Adipocyte (in vitro differentiated cells): ENCODE measurements at regions not wholly inside any gene's neighbourhood (a gene's known extent, or its start where the extent isn't known, plus 50 kb on each side); places are given as distances from the start of the nearest gene placed in this dataset.

Source experiments
- DNase-seq: peaks from one replicate; pipeline ENCODE4 v3.0.0-alpha.2; 2015; ENCODE audit warnings: low read depth
- H3K27me3 ChIP-seq: replicated peaks from 2 replicates; pipeline ENCODE4 v1.7.0; 2013; ENCODE audit warnings: mild to moderate bottlenecking, low read length, moderate library complexity; ENCODE audit not compliant: control insufficient read depth, insufficient read depth
- H3K36me3 ChIP-seq: 2 replicates; pipeline ENCODE4 v1.7.0; 2013; ENCODE audit warnings: low read length, mild to moderate bottlenecking, moderate library complexity; ENCODE audit not compliant: control insufficient read depth, insufficient read depth, severe bottlenecking
- H3K4me1 ChIP-seq: 2 replicates; pipeline ENCODE4 v1.7.0; 2013; ENCODE audit warnings: mild to moderate bottlenecking, low read length, moderate library complexity; ENCODE audit not compliant: control insufficient read depth, insufficient read depth
- H3K4me3 ChIP-seq: 2 replicates; pipeline ENCODE4 v1.7.0; 2013; ENCODE audit warnings: mild to moderate bottlenecking, low read length, moderate library complexity
- H3K9ac ChIP-seq: 2 replicates; pipeline ENCODE4 v1.7.0; 2013; ENCODE audit warnings: mild to moderate bottlenecking, low read length, moderate library complexity
- H3K9me3 ChIP-seq: 2 replicates; pipeline ENCODE4 v1.7.0; 2013; ENCODE audit warnings: mild to moderate bottlenecking, low read length, moderate library complexity; ENCODE audit not compliant: control insufficient read depth

DNA sequence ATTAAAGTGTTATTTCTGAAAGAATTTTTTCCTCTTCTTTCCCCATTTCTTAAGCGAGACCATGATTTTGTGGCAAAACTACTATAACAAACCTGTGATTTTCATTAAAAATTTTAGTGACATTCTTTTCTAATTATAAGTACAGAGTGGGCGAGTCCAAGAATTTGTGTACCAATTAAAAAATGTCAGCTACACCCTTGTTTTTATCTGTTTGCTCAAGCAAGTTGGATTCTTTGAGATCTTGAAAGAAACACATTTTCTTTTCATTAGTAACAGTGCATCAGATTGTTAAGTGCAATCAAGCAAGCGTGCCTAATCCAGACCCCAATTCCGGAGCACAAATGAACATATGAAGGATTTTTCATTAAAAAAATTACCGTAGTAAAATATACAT lies 338.8 kb upstream of the DDHD1 start:
- Histone ChIP-seq H3K4me1 (peaks cover 29% of the 10 kb centered on the region), H3K36me3 (no peaks in the 10 kb centered on the region), H3K4me3 (peak overlapping the region; percentile 3), H3K9ac (no peak overlapping the region), H3K27me3 (no peaks in the 10 kb centered on the region), H3K9me3 (no peaks in the 10 kb centered on the region)
- DNase-seq: no peak

DNA sequence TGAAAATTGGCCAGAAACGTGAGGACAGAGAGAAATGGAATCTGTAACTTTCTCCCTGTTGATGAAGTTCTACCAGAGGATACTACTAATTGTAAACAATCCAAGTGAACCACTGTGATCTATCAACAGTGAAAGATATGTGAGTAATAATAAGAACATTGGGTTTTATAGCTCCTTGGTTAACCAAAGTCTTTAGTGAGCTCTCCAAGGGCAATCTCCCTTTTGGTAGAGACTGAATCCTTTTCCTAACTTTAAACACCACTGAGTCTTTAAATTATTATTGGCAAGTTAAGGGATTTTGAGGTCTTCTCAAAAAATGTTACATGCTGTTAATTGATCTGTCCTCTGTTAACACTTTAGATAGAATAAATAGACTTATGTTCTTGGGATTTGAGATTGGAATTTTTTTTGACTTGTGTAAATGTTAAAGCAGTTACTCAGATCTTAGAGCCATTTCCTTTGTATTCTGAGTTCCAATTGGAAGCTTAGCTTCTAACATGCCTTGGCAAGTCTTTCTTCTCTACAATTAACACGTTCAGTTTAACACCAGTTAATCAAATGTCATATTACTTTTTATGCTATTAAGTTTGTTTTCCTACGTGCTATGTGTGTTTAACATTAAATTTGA lies 338.2 kb upstream of the DDHD1 start:
- Histone ChIP-seq H3K4me3 (peak overlapping the region; percentile 3), H3K4me1 (peaks cover 29% of the 10 kb centered on the region), H3K9me3 (no peaks in the 10 kb centered on the region), H3K36me3 (no peaks in the 10 kb centered on the region), H3K27me3 (no peaks in the 10 kb centered on the region), H3K9ac (no peak overlapping the region)
- DNase-seq: peak; percentile 24

DNA sequence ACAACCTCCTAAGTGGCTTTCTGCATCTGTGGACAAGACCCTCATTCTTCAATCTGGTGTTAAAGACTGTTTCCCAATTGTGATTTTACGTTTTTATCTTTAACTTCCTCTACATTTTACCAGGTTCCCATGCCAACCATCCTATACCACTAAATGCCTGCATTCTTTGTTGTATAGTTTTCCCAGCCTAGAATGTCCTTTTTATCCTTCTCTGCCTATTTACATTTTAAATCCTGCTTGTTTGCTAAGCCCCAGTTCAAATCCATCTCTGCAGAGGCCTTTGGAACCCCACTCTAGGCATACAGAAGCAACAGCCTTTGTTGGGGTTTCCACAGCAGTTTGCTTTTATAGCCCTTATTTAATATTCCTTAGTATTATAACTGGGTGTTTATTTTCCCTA lies 325.1 kb upstream of the DDHD1 start:
- Histone ChIP-seq H3K9me3 (peaks cover 4% of the 10 kb centered on the region), H3K9ac (no peak overlapping the region), H3K4me3 (no peak overlapping the region), H3K4me1 (peaks cover 19% of the 10 kb centered on the region), H3K36me3 (no peaks in the 10 kb centered on the region), H3K27me3 (no peaks in the 10 kb centered on the region)
- no peak for DNase-seq

DNA sequence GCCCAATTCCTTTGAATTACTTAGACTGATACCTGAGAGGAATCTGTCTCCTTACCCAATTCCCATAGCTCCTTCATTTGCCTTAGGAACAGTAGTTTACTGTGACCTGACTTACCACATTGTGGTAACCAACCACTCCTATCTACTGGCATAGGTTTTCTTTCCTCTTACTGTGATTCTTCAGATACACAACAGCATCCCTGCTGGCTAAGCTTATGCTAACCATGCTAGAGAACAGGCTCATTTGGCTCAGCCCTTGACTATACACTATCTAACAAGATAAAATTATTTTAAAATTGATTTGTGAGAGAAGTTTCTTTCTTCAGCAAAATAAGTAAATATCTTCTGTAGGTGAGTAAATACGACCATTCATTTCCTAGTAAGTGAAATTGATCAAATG lies 320.4 kb upstream of the DDHD1 start:
- no peak overlapping the region for H3K9ac ChIP-seq
- no peak for DNase-seq
- H3K27me3 ChIP-seq: no peaks in the 10 kb centered on the region
- peaks cover 40% of the 10 kb centered on the region for H3K4me1 ChIP-seq
- no peaks in the 10 kb centered on the region for H3K9me3 ChIP-seq
- no peak overlapping the region for H3K4me3 ChIP-seq
- H3K36me3 ChIP-seq: no peaks in the 10 kb centered on the region

DNA sequence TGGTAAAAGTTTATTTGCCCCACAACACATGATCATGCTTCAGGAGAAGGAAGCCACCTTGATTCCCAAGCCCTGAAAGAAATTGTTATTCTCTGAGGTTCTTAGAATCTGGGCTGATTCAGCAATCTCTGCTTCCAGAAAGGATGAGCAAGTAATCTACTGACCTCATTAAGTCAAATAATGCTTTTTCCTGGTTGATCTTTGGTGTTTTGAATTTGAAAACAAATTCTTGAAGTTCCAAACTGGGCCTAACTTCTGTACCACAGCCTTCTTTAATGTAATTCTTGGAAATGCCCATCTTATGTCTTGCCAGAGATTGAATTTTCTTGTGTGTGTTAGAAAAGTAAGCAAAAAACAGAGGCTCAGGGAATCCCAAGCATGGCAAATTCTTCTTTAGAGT lies 319.2 kb upstream of the DDHD1 start:
- DNase-seq: no peak
- no peaks in the 10 kb centered on the region for H3K36me3 ChIP-seq
- H3K9me3 ChIP-seq: no peaks in the 10 kb centered on the region
- H3K4me3 ChIP-seq: no peak overlapping the region
- no peaks in the 10 kb centered on the region for H3K27me3 ChIP-seq
- H3K4me1 ChIP-seq: peaks cover 40% of the 10 kb centered on the region
- peak overlapping the region; percentile 16 for H3K9ac ChIP-seq

DNA sequence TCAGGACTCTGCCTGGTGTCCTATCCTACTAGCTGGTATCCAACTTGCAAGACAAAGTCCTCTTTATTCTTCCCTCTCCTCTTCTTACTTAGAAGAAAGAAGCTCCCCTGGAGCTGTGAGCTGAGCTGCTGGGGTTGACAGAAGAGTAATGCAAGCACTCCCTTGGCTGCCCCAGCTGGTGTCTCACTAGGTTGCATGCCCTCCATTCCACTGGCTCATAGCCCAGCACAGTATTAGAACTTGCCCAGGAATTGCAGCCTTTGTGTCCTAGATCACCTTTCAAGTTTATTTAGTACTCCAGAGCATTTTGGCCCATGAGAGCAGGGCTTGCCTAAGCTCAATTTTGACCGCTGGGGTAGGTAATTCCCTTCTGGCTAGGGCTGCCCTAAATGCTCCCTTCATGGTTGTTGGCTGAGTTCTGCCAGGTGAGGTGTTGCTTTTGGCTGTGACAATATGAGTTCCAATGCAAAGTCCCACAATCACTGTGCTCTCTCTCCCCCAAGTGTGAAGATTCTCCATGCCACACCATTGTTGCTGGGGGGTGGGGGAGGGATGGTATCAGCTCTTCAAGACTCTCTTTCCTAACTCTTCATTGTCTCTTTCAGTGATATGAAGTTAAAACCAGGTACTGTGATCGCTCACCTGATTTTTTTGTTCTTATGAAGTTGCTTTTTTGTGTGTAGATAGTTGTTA lies 317.4 kb upstream of the DDHD1 start:
- Histone ChIP-seq H3K9ac (peak overlapping the region; percentile 4), H3K27me3 (no peaks in the 10 kb centered on the region), H3K9me3 (no peaks in the 10 kb centered on the region), H3K36me3 (no peaks in the 10 kb centered on the region), H3K4me1 (peaks cover 40% of the 10 kb centered on the region), H3K4me3 (no peak overlapping the region)
- DNase-seq: peak; percentile 83

DNA sequence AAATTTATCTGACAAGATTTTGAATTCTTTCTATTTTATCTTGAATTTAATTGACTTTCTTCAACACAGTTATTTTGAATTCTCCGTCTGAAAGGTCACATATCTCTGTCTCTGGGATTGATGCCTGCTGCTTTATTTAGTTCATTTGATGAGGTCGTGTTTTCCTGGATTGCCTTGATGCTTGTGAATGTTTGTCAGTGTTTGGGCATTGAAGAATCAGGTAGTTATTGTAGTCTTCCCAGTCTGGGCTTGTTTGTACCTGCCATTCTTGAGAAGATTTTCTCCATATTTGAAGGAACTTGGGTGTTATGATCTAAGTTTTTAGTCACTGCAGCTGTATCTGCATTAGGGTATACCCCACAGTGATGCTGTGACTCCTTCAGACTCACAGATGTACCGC lies 315.8 kb upstream of the DDHD1 start:
- H3K27me3 ChIP-seq: no peaks in the 10 kb centered on the region
- H3K4me1 ChIP-seq: peaks cover 28% of the 10 kb centered on the region
- no peaks in the 10 kb centered on the region for H3K36me3 ChIP-seq
- H3K9ac ChIP-seq: no peak overlapping the region
- no peak overlapping the region for H3K4me3 ChIP-seq
- DNase-seq: no peak
- no peaks in the 10 kb centered on the region for H3K9me3 ChIP-seq

DNA sequence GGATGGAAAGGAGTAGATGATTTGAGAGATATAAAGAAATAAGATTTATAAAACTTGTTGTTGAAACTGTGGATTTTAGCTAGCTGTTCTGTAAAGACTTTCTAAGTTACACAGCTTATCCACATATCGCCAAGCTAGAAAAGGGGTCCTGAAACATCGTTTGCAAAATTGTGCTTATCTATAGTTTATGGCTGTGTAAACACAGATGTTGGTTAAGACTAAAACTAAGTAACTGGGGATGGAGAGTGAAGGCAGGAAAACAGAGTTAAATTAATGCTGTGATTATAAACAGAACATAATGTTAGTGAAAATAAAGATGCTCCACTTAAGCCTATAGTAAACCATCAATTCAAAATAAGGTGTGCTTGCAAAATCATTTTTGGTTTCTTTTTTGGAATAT lies 311.3 kb upstream of the DDHD1 start:
- no peaks in the 10 kb centered on the region for H3K27me3 ChIP-seq
- H3K4me3 ChIP-seq: no peak overlapping the region
- H3K9ac ChIP-seq: no peak overlapping the region
- DNase-seq: no peak
- H3K9me3 ChIP-seq: no peaks in the 10 kb centered on the region
- H3K36me3 ChIP-seq: no peaks in the 10 kb centered on the region
- no peaks in the 10 kb centered on the region for H3K4me1 ChIP-seq

DNA sequence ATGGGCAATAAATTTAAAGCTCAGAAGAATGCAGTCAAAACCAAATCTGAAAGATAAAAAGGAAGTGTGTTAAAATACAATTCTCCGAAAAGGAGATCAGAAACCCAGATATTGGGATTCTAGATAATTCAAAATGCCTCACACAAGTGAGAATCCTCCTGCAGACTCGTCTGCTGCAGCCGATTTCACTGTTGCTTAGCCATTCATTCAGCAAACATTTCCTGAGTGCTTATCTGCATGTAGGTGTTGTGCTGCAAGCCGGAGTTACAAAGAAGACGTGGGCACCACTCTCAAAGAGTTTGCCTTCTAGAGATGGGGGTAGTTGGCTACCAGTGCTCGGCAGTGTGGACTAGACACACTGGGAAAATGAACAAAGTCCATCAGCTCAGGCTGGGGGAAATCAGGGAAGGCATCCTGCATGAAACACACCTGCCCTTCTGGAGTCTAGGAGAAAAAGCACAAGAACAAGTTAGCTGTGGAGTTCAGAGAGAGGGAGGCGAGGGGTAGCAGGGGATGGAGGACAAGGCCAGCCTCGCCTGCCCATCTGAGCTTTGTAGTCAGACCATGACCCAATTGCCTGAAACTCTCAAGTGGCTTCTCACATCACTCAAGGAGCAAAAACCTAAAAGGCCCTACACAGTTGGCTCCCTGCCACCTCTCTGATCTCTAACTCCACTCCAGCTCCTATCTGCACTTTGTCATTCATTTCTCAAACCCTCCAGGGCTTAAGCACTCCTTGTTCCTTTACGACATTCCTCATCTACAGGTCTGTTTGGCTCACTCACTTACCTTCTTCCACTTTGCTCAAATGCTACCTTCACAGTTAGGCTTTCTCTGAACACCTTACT lies 310.0 kb upstream of the DDHD1 start:
- H3K36me3 ChIP-seq: no peaks in the 10 kb centered on the region
- no peaks in the 10 kb centered on the region for H3K27me3 ChIP-seq
- H3K4me1 ChIP-seq: peaks cover 9% of the 10 kb centered on the region
- no peak for DNase-seq
- no peak overlapping the region for H3K4me3 ChIP-seq
- H3K9ac ChIP-seq: no peak overlapping the region
- no peaks in the 10 kb centered on the region for H3K9me3 ChIP-seq

DNA sequence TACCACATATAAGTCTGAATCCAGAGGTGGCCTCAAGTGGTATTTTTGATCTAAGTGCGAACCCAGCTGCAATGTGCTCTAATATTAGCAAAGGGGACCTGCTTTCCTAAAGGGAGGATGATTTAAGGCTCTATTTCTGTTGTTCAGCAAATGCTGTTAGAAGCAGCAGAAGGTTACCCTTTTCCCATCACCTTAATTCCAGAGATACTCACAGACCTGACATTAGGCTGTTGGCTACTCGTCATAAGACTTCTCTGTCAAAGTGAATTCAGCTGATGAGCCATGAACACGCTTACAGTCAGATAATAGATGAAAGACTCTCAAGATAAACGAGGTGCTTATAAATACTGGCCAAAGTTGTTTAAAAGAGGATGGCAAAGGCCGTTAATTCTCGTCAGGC lies 308.7 kb upstream of the DDHD1 start:
- H3K4me3 ChIP-seq: no peak overlapping the region
- H3K9ac ChIP-seq: no peak overlapping the region
- no peaks in the 10 kb centered on the region for H3K27me3 ChIP-seq
- H3K36me3 ChIP-seq: no peaks in the 10 kb centered on the region
- H3K4me1 ChIP-seq: peaks cover 16% of the 10 kb centered on the region
- no peaks in the 10 kb centered on the region for H3K9me3 ChIP-seq
- no peak for DNase-seq

DNA sequence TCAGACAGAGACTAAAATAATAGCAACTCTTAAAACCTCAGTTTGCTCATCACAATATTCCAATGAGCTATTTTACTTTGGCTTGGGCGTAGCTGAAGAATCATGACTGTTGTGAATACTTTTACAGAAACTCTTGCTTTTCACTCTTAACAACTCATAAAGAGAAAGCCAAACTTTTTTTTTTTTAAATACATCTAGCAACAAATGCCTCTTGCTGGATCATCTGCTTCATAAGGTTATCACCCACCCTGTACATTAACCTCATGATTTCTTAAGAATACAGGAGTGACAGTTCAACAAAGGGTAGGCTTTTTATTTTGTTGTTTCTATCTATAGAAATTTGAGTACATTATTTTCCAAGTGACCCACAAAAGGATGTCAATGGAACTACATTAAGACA lies 307.4 kb upstream of the DDHD1 start:
- Histone ChIP-seq H3K36me3 (no peaks in the 10 kb centered on the region), H3K27me3 (no peaks in the 10 kb centered on the region), H3K4me1 (peaks cover 16% of the 10 kb centered on the region), H3K9ac (no peak overlapping the region), H3K4me3 (no peak overlapping the region), H3K9me3 (no peaks in the 10 kb centered on the region)
- DNase-seq: no peak
